Kidney (tissue), 13 donors: ENCODE measurements at regions not wholly inside any gene's neighbourhood (a gene's known extent, or its start where the extent isn't known, plus 50 kb on each side); places are given as distances from the start of the nearest gene placed in this dataset.
A peak's percentile ranks its signal among the peaks of the same experiment; 100 is the strongest.
"Not testable (repeated sequence)": the region's sequence is repeated elsewhere in the genome, so short reads cannot be mapped to it uniquely, and the experiment has no call there.

ENCODE experiments used
- DNase-seq, 5 donors: peaks; one replicate each; pipeline ENCODE4 v3.0.0-alpha.2; 2013 to 2020
- FAIRE-seq: peaks from 2 replicates; lab custom pipeline; 2012; peaks lifted over from hg19 to GRCh38; lab: Jason Lieb, UNC
- H3K27ac ChIP-seq, 2 donors: one replicate each; pipeline ENCODE4 v1.7.0; 2013; ENCODE audit warnings: low read depth in 2 of 2, low read length in 2 of 2, inconsistent platforms in 1 of 2
- H3K27me3 ChIP-seq: one replicate; pipeline ENCODE4 v1.7.1; 2013; ENCODE audit warnings: low read length, inconsistent platforms; ENCODE audit not compliant: control insufficient read depth, insufficient read depth
- H3K36me3 ChIP-seq, 3 donors: one replicate each; pipeline versions ENCODE4 v1.7.0 to v1.7.1; 2013; ENCODE audit warnings: low read length in 3 of 3, control low read depth in 1 of 3, inconsistent platforms in 1 of 3; ENCODE audit not compliant: insufficient read depth in 3 of 3, control insufficient read depth in 2 of 3
- H3K4me1 ChIP-seq, 3 donors: one replicate each; pipeline versions ENCODE4 v1.7.0 to v1.7.1; 2013; ENCODE audit warnings: low read length in 3 of 3, inconsistent platforms in 1 of 3, low read depth in 1 of 3; ENCODE audit not compliant: control insufficient read depth in 2 of 3, insufficient read depth in 2 of 3
- H3K4me3 ChIP-seq, 3 donors: one replicate each; pipeline versions ENCODE4 v1.7.0 to v1.8.1; 2013; ENCODE audit warnings: low read length in 3 of 3, control low read depth in 1 of 3, inconsistent platforms in 1 of 3
- H3K9ac ChIP-seq, 3 donors: one replicate each; pipeline versions ENCODE4 v1.7.0 to v1.7.1; 2013; ENCODE audit warnings: low read length in 3 of 3, control low read depth in 1 of 3, inconsistent platforms in 1 of 3
- H3K9me3 ChIP-seq, 3 donors: one replicate each; pipeline versions ENCODE4 v1.7.0 to v1.7.1; 2013; ENCODE audit warnings: low read length in 3 of 3, control low read depth in 1 of 3, inconsistent platforms in 1 of 3; ENCODE audit not compliant: control insufficient read depth in 2 of 3, insufficient read depth in 1 of 3
- intact Hi-C: fragments of 100-400 bp; cut with DNase I; formaldehyde crosslinking; loops from one replicate; pipeline ENCODE4 v1.11.1; 2022
- TF ChIP-seq, protein P1 (sequence below): IDR thresholded peaks from 3 replicates; pipeline ENCODE4 v1.5.1; 2012; ENCODE audit warnings: mild to moderate bottlenecking, moderate library complexity, borderline replicate concordance; ENCODE audit not compliant: insufficient read depth; ENCODE audit errors: extremely low read depth
- donor health status: control.
- donor health status: control.
- donor health status: control.
- donor health status: control.
- donor health status: control.
- donor health status: DM: yes; HTN: yes; CAD: no.
- donor health status: Normal renal cell carcinoma (clear cell type).

DNA sequence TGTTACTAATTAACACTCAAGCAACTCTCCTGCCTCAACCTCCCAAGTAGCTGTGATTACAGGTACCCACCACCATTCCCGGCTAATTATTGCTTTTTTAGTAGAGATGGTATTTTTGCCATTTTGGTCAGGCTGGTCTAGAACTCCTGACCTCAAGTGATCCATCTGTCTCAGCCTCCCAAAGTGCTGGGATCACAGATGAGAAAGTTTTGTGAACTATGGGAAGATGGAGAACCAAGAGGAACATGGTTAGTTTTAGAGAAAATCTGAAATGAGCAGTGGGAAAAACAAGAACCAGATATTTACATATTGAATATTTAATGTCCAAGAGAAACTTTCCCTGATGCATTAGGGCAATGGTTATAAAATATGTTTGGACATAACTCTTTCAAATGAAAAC, 863.6 kb upstream of the MIR17HG start:
- Histone ChIP-seq H3K27me3 (no peaks in the 10 kb centered on the region), H3K36me3 (no peaks in the 10 kb centered on the region), H3K27ac (no peak overlapping the region), H3K4me1 (peaks cover 0 to 2% (median 0%) of the 10 kb centered on the region in 3 donors), H3K9ac (no peak overlapping the region), H3K9me3 (no peaks in the 10 kb centered on the region), H3K4me3 (no peak overlapping the region)
- intact Hi-C loops = no loop called here
- FAIRE-seq = no peak
- TF ChIP-seq, protein P1, sequence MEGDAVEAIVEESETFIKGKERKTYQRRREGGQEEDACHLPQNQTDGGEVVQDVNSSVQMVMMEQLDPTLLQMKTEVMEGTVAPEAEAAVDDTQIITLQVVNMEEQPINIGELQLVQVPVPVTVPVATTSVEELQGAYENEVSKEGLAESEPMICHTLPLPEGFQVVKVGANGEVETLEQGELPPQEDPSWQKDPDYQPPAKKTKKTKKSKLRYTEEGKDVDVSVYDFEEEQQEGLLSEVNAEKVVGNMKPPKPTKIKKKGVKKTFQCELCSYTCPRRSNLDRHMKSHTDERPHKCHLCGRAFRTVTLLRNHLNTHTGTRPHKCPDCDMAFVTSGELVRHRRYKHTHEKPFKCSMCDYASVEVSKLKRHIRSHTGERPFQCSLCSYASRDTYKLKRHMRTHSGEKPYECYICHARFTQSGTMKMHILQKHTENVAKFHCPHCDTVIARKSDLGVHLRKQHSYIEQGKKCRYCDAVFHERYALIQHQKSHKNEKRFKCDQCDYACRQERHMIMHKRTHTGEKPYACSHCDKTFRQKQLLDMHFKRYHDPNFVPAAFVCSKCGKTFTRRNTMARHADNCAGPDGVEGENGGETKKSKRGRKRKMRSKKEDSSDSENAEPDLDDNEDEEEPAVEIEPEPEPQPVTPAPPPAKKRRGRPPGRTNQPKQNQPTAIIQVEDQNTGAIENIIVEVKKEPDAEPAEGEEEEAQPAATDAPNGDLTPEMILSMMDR = no peak
- no peak for DNase-seq

DNA sequence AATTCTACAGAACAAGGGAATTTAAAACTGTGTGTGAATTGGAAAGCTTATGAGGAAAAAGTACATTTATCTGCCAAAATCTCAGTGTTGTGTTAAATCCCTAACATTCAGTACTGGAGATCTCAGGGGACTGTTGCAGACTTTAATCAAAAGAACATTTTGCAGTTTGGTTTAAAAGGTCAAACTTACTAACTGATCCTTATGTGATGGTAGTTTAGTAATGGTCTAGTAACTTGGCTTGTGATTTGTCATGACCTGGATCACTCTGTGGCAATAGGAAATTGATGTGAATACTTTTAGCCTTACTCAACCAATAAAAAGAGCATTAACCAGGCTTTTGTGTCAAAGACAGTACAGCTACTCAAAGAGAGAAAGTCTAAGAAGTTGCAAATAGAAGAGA, 862.1 kb upstream of the MIR17HG start:
- H3K27ac ChIP-seq = no peak overlapping the region
- intact Hi-C loops = no loop called here
- H3K4me1 ChIP-seq = peaks cover 0 to 2% (median 0%) of the 10 kb centered on the region in 3 donors
- FAIRE-seq (peak; percentile 63), DNase-seq (peak in 1 of 5 donors; percentile 11)
- no peak overlapping the region for H3K4me3 ChIP-seq
- TF ChIP-seq, protein P1 = no peak
- H3K9me3 ChIP-seq = no peaks in the 10 kb centered on the region
- no peaks in the 10 kb centered on the region for H3K27me3 ChIP-seq
- H3K9ac ChIP-seq = no peak overlapping the region
- no peaks in the 10 kb centered on the region for H3K36me3 ChIP-seq

DNA sequence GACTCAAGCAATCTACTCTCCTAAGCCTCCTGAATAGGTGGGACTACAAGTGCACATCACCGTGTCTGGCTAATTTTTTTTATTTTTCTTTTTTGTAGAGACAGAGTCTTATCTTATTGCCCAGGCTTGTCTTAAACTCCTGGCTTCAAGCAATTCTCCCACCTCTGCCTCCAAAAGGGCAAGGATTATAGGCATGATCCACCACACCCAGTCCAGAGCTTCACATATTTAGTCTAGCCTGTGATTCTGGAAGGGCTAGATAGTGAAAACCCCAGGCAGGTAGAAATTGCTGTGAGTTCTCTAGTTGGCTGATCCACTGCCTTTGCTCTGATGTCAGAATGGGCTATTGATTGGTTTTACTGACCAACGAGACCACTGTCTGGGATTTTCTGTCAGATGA, 854.6 kb upstream of the MIR17HG start:
- TF ChIP-seq, protein P1 = no peak
- intact Hi-C loops = no loop called here
- Histone ChIP-seq H3K4me3 (no peak overlapping the region), H3K27ac (no peak overlapping the region), H3K27me3 (no peaks in the 10 kb centered on the region), H3K36me3 (no peaks in the 10 kb centered on the region), H3K4me1 (no peaks in the 10 kb centered on the region), H3K9ac (no peak overlapping the region), H3K9me3 (no peaks in the 10 kb centered on the region)
- DNase-seq (no peak), FAIRE-seq (no peak)

DNA sequence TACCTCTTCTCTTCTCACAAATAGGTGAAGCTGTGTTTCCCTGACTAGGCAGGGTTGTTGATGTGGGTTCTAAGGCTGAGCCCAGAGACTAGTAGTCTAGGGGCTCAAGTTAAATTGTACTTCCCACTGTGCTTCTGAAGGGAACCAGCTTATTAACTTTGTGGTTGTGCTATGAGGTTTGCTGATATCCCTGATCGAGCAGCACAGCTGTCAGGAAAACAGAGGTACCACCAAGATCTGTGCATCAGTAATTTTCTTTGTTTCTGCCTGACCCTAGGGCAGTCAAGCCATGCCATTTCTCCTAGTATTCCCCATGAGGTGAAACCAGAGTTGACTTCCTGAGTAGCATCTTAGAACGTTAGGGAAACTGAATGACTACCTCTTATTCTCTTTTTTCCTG, 853.8 kb upstream of the MIR17HG start:
- intact Hi-C loops = no loop called here
- Histone ChIP-seq H3K4me3 (no peak overlapping the region), H3K9ac (no peak overlapping the region), H3K36me3 (no peaks in the 10 kb centered on the region), H3K9me3 (no peaks in the 10 kb centered on the region), H3K27ac (no peak overlapping the region), H3K27me3 (no peaks in the 10 kb centered on the region), H3K4me1 (no peaks in the 10 kb centered on the region)
- TF ChIP-seq, protein P1 = no peak
- no peak for FAIRE-seq
- DNase-seq = no peak

DNA sequence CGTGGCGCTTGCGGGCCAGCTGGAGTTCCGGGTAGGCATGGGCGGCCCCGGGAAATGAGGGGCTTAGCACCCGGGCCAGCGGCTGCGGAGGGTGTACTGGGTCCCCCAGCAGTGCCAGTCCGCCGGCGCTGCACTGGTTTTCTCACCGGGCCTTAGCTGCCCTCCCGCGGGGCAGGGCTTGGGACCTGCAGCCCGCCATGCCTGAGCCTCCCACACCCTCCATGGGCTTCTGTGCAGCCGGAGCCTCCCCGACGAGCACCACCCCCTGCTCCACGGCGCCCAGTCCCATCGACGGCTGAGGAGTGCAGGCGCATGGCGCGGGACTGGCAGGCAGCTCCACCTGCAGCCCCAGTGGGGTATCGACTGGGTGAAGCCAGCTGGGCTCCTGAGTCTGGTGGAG, 852.6 kb upstream of the MIR17HG start:
- H3K36me3 ChIP-seq, FAIRE-seq, H3K9ac ChIP-seq, H3K27me3 ChIP-seq, H3K9me3 ChIP-seq, H3K4me1 ChIP-seq, H3K4me3 ChIP-seq, intact Hi-C loops, H3K27ac ChIP-seq: not testable (repeated sequence)
- DNase-seq = peak in 1 of 5 donors; percentile 66
